Activated naive CD4-positive, alpha-beta T cell treated with anti-CD3 and anti-CD28 coated beads, Interleukin-2, amount 50 U/mL, for 24 hours (primary cell): ENCODE measurements at regions not wholly inside any gene's neighbourhood (a gene's known extent, or its start where the extent isn't known, plus 50 kb on each side); places are given as distances from the start of the nearest gene placed in this dataset.
"Not testable (repeated sequence)": the region's sequence is repeated elsewhere in the genome, so short reads cannot be mapped to it uniquely, and the experiment has no call there.

Source experiments
- H3K27ac Mint-ChIP-seq: one replicate; pipeline ENCODE4 v1.8.0; 2021; ENCODE audit warnings: mild to moderate bottlenecking, mixed read lengths
- H3K27me3 Mint-ChIP-seq: one replicate; pipeline ENCODE4 v1.8.0; 2021; ENCODE audit warnings: mixed read lengths
- H3K36me3 Mint-ChIP-seq: one replicate; pipeline ENCODE4 v1.8.0; 2021; ENCODE audit warnings: mixed read lengths
- H3K4me1 Mint-ChIP-seq: one replicate; pipeline ENCODE4 v1.8.0; 2021; ENCODE audit warnings: mixed read lengths
- H3K4me3 Mint-ChIP-seq: one replicate; pipeline ENCODE4 v1.8.0; 2021; ENCODE audit warnings: mild to moderate bottlenecking, mixed read lengths
- H3K9me3 Mint-ChIP-seq: one replicate; pipeline ENCODE4 v1.8.0; 2021; ENCODE audit warnings: mixed read lengths

GRCh38 chr5:71809446-71809845 lies 90.4 kb downstream of the CARTPT start:
- H3K4me3 Mint-ChIP-seq: no peak overlapping the region
- H3K4me1 Mint-ChIP-seq: no peaks in the 10 kb centered on the region
- H3K27me3 Mint-ChIP-seq: peaks cover 24% of the 10 kb centered on the region
- no peaks in the 10 kb centered on the region for H3K36me3 Mint-ChIP-seq
- no peaks in the 10 kb centered on the region for H3K9me3 Mint-ChIP-seq
- H3K27ac Mint-ChIP-seq: no peak overlapping the region

GRCh38 chr5:71810023-71810422 lies 90.9 kb downstream of the CARTPT start:
- Mint-ChIP-seq H3K4me3 (no peak overlapping the region), H3K36me3 (no peaks in the 10 kb centered on the region), H3K27ac (no peak overlapping the region), H3K9me3 (no peaks in the 10 kb centered on the region), H3K27me3 (peaks cover 22% of the 10 kb centered on the region), H3K4me1 (no peaks in the 10 kb centered on the region)

- no peak overlapping the region for H3K27ac Mint-ChIP-seq
- no peaks in the 10 kb centered on the region for H3K9me3 Mint-ChIP-seq
- no peaks in the 10 kb centered on the region for H3K36me3 Mint-ChIP-seq
- H3K4me1 Mint-ChIP-seq: no peaks in the 10 kb centered on the region
- peaks cover 20% of the 10 kb centered on the region for H3K27me3 Mint-ChIP-seq
- H3K4me3 Mint-ChIP-seq: no peak overlapping the region
These were observed 91.6 kb downstream of the CARTPT start for GRCh38 chr5:71810471-71811195.

DNA sequence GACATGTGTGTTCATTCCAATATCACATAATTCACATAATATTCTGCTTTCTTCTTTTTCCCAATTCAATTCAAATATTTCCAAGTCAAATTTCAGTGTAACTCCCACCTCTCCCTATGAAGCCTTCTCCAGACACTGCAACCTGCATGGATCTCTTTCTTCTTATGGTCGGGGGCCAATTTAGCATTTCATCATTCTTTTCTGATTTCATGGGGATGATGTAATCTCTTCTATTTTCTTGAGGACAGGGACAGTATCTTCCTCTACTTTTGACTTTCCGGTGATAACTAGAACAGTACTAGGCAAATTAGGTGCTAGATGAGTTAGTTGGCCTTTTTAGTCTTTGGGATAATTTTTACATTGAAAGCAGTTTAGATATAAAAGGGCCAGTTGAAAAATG lies 92.7 kb downstream of the CARTPT start:
- no peaks in the 10 kb centered on the region for H3K9me3 Mint-ChIP-seq
- H3K4me3 Mint-ChIP-seq: no peak overlapping the region
- H3K36me3 Mint-ChIP-seq: no peaks in the 10 kb centered on the region
- no peak overlapping the region for H3K27ac Mint-ChIP-seq
- peaks cover 15% of the 10 kb centered on the region for H3K27me3 Mint-ChIP-seq
- no peaks in the 10 kb centered on the region for H3K4me1 Mint-ChIP-seq

DNA sequence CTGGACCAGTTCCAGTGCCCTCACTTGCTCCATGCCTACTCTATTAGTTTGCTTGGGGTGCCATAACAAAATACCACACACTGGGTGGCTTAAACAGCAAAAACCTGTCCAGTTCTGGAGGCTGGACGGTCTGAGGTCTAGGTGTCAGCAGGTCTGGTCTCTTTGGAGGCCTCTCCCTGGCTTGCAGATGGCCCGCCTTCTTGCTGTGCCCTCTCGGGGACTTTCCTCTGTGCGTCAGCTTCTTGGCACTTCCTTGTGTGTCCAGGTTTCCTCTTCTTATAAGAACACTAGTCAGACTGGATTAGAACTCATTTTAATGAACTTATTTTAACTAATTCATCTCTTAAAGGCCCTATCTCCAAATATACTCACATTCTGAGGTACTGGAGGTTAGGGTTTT lies 97.2 kb downstream of the CARTPT start:
- H3K27ac Mint-ChIP-seq: no peak overlapping the region
- H3K27me3 Mint-ChIP-seq: peaks cover 9% of the 10 kb centered on the region
- no peaks in the 10 kb centered on the region for H3K4me1 Mint-ChIP-seq
- peaks cover 6% of the 10 kb centered on the region for H3K9me3 Mint-ChIP-seq
- no peak overlapping the region for H3K4me3 Mint-ChIP-seq
- H3K36me3 Mint-ChIP-seq: peaks cover 2% of the 10 kb centered on the region

DNA sequence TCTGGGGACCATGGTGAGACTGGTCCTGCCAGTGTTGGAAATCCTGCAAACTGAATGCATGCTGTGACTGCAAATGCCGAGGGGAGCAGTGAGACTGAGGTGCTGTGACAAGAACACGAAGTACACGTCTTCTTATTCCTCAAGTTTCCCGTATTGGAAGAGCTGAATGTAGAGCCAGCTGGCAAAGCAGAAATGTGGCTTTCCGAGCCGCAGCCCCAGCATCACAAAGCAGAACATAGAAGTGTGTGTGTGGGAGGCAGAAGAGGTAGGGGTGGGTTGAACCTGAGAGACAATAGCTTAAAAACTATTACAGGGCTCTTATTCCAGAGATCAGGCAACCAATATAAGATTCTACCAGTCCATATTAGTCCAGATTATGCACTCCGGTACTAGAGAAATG lies 98.8 kb downstream of the CARTPT start:
- Mint-ChIP-seq H3K27me3 (peaks cover 4% of the 10 kb centered on the region), H3K36me3 (peaks cover 2% of the 10 kb centered on the region), H3K4me1 (no peaks in the 10 kb centered on the region), H3K27ac (no peak overlapping the region), H3K4me3 (no peak overlapping the region), H3K9me3 (peaks cover 9% of the 10 kb centered on the region)

DNA sequence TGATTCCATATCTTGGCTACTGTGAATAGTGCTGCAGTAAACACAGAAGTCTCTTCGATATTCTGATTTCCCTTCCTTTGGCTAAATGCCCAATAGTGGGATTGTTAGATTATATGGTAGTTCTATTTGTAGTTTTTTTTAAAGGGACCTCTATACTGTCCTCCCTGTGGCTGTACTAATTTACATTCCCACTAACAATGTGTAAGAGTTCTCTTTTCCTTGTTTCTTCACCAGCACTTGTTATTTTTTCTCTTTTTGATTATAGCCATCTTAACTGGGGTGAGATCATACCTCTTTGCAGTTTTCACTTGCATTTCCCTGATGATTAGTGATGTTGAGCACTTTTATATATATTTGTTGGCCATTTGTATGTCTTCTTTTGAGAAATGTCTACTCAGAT lies 102.0 kb downstream of the CARTPT start:
- peaks cover 2% of the 10 kb centered on the region for H3K36me3 Mint-ChIP-seq
- H3K27me3 Mint-ChIP-seq: no peaks in the 10 kb centered on the region
- peaks cover 24% of the 10 kb centered on the region for H3K9me3 Mint-ChIP-seq
- no peaks in the 10 kb centered on the region for H3K4me1 Mint-ChIP-seq
- H3K27ac Mint-ChIP-seq: no peak overlapping the region
- no peak overlapping the region for H3K4me3 Mint-ChIP-seq

DNA sequence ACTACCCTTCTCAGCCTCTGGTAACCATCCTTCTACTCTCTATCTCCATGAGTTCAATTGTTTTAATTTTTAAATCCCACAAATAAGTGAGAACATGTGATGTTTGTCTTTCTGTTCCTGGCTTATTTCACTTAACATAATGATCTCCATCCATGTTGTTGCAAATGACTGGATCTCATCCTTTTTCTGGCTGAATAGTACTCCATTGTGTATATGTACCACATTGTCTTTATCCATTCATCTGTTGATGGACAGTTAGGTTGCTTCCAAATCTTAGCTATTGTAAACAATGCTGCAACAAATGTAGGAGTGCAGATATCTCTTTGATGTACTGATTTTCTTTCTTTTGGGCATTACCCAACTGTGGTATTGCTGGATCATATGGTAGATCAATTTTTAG lies 103.0 kb downstream of the CARTPT start:
- not testable (repeated sequence) for H3K27ac Mint-ChIP-seq, H3K4me3 Mint-ChIP-seq, H3K4me1 Mint-ChIP-seq, H3K27me3 Mint-ChIP-seq
- H3K9me3 Mint-ChIP-seq: peaks cover 34% of the 10 kb centered on the region
- peaks cover 12% of the 10 kb centered on the region for H3K36me3 Mint-ChIP-seq

DNA sequence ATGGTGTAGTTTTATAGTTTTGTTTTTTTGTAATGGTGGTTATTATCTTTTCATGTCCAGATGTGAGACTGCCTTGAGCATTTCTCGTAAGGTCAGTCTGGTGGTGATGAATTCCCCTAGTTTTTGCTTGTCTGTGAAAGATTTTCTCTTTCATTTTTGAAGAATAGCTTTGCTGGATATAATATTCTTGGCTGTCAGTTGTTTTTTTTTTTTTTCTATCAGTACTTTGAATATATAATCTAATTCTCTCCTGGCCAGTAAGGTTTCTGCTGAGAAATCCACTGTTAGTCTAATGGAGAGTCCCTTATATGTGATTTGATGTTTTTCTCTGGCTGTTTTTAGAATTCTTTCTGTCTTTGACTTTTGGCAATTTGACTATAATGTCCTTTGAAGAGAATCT lies 106.9 kb downstream of the CARTPT start:
- peaks cover 40% of the 10 kb centered on the region for H3K9me3 Mint-ChIP-seq
- H3K27me3 Mint-ChIP-seq: peaks cover 1% of the 10 kb centered on the region
- H3K36me3 Mint-ChIP-seq: peaks cover 12% of the 10 kb centered on the region
- no peaks in the 10 kb centered on the region for H3K4me1 Mint-ChIP-seq
- no peak overlapping the region for H3K4me3 Mint-ChIP-seq
- no peak overlapping the region for H3K27ac Mint-ChIP-seq

GRCh38 chr5:71828291-71829040 lies 109.4 kb downstream of the CARTPT start:
- Mint-ChIP-seq H3K4me1 (no peaks in the 10 kb centered on the region), H3K9me3 (peaks cover 33% of the 10 kb centered on the region), H3K27me3 (peaks cover 1% of the 10 kb centered on the region), H3K36me3 (peaks cover 9% of the 10 kb centered on the region), H3K4me3 (no peak overlapping the region), H3K27ac (no peak overlapping the region)

DNA sequence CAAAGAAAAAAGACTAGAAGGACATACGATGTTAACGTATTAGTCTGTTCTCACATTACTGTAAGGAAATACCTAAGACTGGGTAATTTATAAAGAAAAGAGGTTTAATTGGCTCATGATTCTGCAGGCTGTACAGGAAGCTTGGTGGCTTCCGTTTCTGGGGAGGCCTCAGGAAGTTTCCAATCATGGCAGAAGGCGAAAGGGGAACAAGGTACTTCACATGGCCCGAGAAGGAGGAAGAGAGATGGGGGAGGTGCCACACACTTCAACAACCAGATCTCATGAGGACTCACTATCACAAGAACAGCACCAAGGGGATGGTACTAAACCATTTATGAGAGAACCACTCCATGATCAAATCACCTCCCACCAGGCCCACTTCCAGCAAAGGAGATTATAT lies 110.1 kb downstream of the CARTPT start:
- H3K9me3 Mint-ChIP-seq: peaks cover 26% of the 10 kb centered on the region
- no peak overlapping the region for H3K27ac Mint-ChIP-seq
- peaks cover 1% of the 10 kb centered on the region for H3K27me3 Mint-ChIP-seq

GRCh38 chr5:71830681-71831539 lies 111.8 kb downstream of the CARTPT start:
- Mint-ChIP-seq H3K27me3 (peaks cover 1% of the 10 kb centered on the region), H3K4me3 (no peak overlapping the region), H3K9me3 (peaks cover 20% of the 10 kb centered on the region), H3K27ac (no peak overlapping the region), H3K36me3 (peaks cover 9% of the 10 kb centered on the region), H3K4me1 (no peaks in the 10 kb centered on the region)

More for the DNA sequence above, 110.1 kb downstream of the CARTPT start:
- H3K4me1 Mint-ChIP-seq: no peaks in the 10 kb centered on the region
- H3K36me3 Mint-ChIP-seq: peaks cover 9% of the 10 kb centered on the region
- H3K4me3 Mint-ChIP-seq: no peak overlapping the region

GRCh38 chr5:71832812-71833715 lies 114.0 kb downstream of the CARTPT start:
- Mint-ChIP-seq H3K27me3 (no peaks in the 10 kb centered on the region), H3K4me1 (no peaks in the 10 kb centered on the region), H3K27ac (no peak overlapping the region), H3K9me3 (peaks cover 6% of the 10 kb centered on the region), H3K4me3 (no peak overlapping the region), H3K36me3 (no peaks in the 10 kb centered on the region)

DNA sequence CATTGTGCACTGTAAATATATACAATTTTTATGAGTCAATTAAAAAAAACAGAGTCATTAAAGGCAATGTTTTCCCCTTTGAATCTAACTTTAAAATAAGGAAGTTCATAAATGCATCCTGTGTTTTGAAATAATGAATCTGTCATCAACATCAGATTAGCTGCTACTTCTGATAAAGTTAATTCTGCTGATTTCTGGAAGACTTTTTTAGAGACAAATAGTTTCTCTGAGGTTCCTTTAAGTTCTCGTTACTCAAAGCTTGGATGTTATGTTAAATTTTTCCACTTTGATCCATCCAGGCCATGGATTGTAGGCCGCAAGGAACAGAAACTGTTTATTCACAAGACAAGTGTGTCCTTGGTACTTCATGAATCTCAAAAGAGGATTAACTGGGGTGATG lies 115.5 kb downstream of the CARTPT start:
- no peak overlapping the region for H3K4me3 Mint-ChIP-seq
- no peaks in the 10 kb centered on the region for H3K4me1 Mint-ChIP-seq
- no peak overlapping the region for H3K27ac Mint-ChIP-seq

DNA sequence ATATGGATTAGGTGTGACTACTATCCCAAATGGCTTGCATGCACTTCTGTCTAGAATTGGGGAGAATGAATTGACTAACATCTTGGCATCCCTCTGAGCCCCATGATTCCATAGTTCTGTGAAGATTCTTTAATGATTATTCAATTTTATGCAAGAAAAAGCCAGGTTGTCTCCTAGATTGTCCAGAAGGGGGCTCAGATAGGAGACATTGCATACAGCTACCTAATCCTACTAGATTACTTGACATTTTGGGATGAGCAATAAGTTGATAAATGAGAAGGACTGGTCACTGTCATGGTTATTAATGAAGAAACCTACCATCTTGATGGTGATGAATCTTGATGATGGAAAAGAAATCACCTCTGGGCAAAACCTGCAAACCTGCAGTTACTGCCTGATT lies 117.0 kb downstream of the CARTPT start:
- no peak overlapping the region for H3K27ac Mint-ChIP-seq
- H3K4me3 Mint-ChIP-seq: no peak overlapping the region
- no peaks in the 10 kb centered on the region for H3K36me3 Mint-ChIP-seq
- H3K9me3 Mint-ChIP-seq: no peaks in the 10 kb centered on the region
- H3K27me3 Mint-ChIP-seq: no peaks in the 10 kb centered on the region
- no peaks in the 10 kb centered on the region for H3K4me1 Mint-ChIP-seq

More for the DNA sequence above, 115.5 kb downstream of the CARTPT start:
- H3K36me3 Mint-ChIP-seq: no peaks in the 10 kb centered on the region
- no peaks in the 10 kb centered on the region for H3K9me3 Mint-ChIP-seq
- H3K27me3 Mint-ChIP-seq: no peaks in the 10 kb centered on the region
